GM12878 (cell line): ENCODE measurements at regions not wholly inside any gene's neighbourhood (a gene's known extent, or its start where the extent isn't known, plus 50 kb on each side); places are given as distances from the start of the nearest gene placed in this dataset.

ENCODE experiments used
- ATAC-seq: fragments of 200-7000 bp; cut with Tn5 transposase; 3 replicates; pipeline ENCODE4 v1.9.1; 2020; ENCODE audit warnings: mild to moderate bottlenecking, moderate library complexity
- BruUV-seq: library from RNA; stranded (reverse); fragments of 400-500 nt; replicated peaks from 2 replicates; lab custom pipeline; 2021; lab: Mats Ljungman, UMichigan
- CTCF ChIA-PET: fragments of 300-600 bp; sonication (Branson Sonifier 250); formaldehyde crosslinking; extraction: SDS; loops from one replicate; lab custom pipeline; 2021; ENCODE audit warnings: inconsistent platforms; lab: Yijun Ruan, JAX
- POLR2A ChIA-PET: fragments of 350-600 bp; formaldehyde crosslinking; extraction: SDS; loops from one replicate; lab custom pipeline; 2021; ENCODE audit warnings: inconsistent platforms; lab: Charles Lee
- RAD21 ChIA-PET: fragments of 300-600 bp; sonication (Branson Sonifier 250); formaldehyde crosslinking; loops from one replicate; lab custom pipeline; 2023; ENCODE audit warnings: antibody characterized with exemption; ENCODE audit not compliant: unreplicated experiment; lab: Charles Lee
- SMC1A ChIA-PET: fragments of 300-600 bp; sonication (Branson Sonifier 250); formaldehyde crosslinking; loops from one replicate; lab custom pipeline; 2023; ENCODE audit not compliant: unreplicated experiment, uncharacterized antibody; lab: Charles Lee
- DNase-seq: peaks from one replicate; pipeline ENCODE4 v3.0.0-alpha.2; 2011; ENCODE audit warnings: low read depth, low spot score
- FAIRE-seq: peaks from 3 replicates; lab custom pipeline; 2011; peaks lifted over from hg19 to GRCh38; lab: Jason Lieb, UNC
- H2AFZ ChIP-seq: 2 replicates; pipeline ENCODE4 v1.6.0; 2011; ENCODE audit warnings: low read depth, low read length, control low read depth; ENCODE audit not compliant: control insufficient read depth
- H3K27ac ChIP-seq: 2 replicates; pipeline ENCODE4 v1.5.1; 2011; ENCODE audit warnings: control low read depth; ENCODE audit not compliant: control insufficient read depth, insufficient read depth
- H3K27me3 ChIP-seq, 2 experiments: replicated peaks in 1 of 2; 2 replicates each; pipeline versions ENCODE4 v1.6.0 to v1.6.1; 2011; ENCODE audit warnings: low read length in 1 of 2; ENCODE audit not compliant: control insufficient read depth in 2 of 2, insufficient read depth in 2 of 2
- H3K36me3 ChIP-seq, 2 experiments: 2 replicates each; pipeline ENCODE4 v1.5.1; 2011; ENCODE audit warnings: low read length in 1 of 2; ENCODE audit not compliant: control insufficient read depth in 2 of 2, insufficient read depth in 2 of 2
- H3K4me1 ChIP-seq: 2 replicates; pipeline ENCODE4 v1.6.1; 2011; ENCODE audit warnings: mild to moderate bottlenecking, low read length, moderate library complexity, mixed read lengths; ENCODE audit not compliant: control insufficient read depth, insufficient read depth
- H3K4me2 ChIP-seq: 2 replicates; pipeline ENCODE4 v1.6.0; 2011; ENCODE audit warnings: control low read depth; ENCODE audit not compliant: control insufficient read depth, insufficient read depth
- H3K4me3 ChIP-seq: fragments of 200-600 bp; sonication (generic); 2 replicates; pipeline ENCODE4 v1.5.1; 2016
- H3K79me2 ChIP-seq: 2 replicates; pipeline ENCODE4 v1.6.0; 2011; ENCODE audit warnings: low read length; ENCODE audit not compliant: control insufficient read depth, insufficient read depth
- H3K9ac ChIP-seq: 2 replicates; pipeline ENCODE4 v1.8.0; 2011; ENCODE audit warnings: low read length, control low read depth, mixed read lengths; ENCODE audit not compliant: control insufficient read depth, insufficient read depth
- H3K9me3 ChIP-seq: replicated peaks from 3 replicates; pipeline ENCODE4 v1.5.1; 2011; ENCODE audit warnings: mild to moderate bottlenecking, low read length; ENCODE audit not compliant: control insufficient read depth, insufficient read depth
- H4K20me1 ChIP-seq: 2 replicates; pipeline ENCODE4 v1.6.0; 2011; ENCODE audit not compliant: control insufficient read depth, insufficient read depth
- BRCA1 ChIP-seq: IDR thresholded peaks from 2 replicates; pipeline ENCODE4 v1.6.1; 2011; ENCODE audit warnings: low read depth, low read length, improper control_type of control experiment
- CEBPZ ChIP-seq: fragments of 150-350 bp; IDR thresholded peaks from 2 replicates; pipeline ENCODE4 v1.6.1; 2016; ENCODE audit warnings: low read depth, low read length
- ESRRA ChIP-seq: IDR thresholded peaks from 2 replicates; pipeline ENCODE4 v1.6.1; 2012; ENCODE audit warnings: mild to moderate bottlenecking, low read length, improper control_type of control experiment
- HDGF ChIP-seq: fragments of 450-650 bp; IDR thresholded peaks from 2 replicates; pipeline ENCODE4 v1.6.1; 2016; ENCODE audit warnings: antibody characterized with exemption
- MYB ChIP-seq: fragments of 150-350 bp; IDR thresholded peaks from 2 replicates; pipeline ENCODE4 v1.6.1; 2014; ENCODE audit warnings: mild to moderate bottlenecking, low read depth, low read length, borderline replicate concordance
- NR2C1 ChIP-seq: fragments of 450-650 bp; IDR thresholded peaks from 2 replicates; pipeline ENCODE4 v1.6.1; 2017; ENCODE audit warnings: antibody characterized with exemption, mild to moderate bottlenecking, moderate library complexity
- RUNX3 ChIP-seq: IDR thresholded peaks from 2 replicates; pipeline ENCODE4 v1.6.1; 2012; ENCODE audit warnings: low read length, inconsistent platforms
- TCF3 ChIP-seq: IDR thresholded peaks from 2 replicates; pipeline ENCODE4 v1.6.1; 2012; ENCODE audit warnings: low read depth, mild to moderate bottlenecking, low read length, borderline replicate concordance; ENCODE audit not compliant: insufficient read depth
- WGBS: methylation state at CpG from one replicate; pipeline ENCODE4 v1.1.6; 2016; ENCODE audit warnings: low lambda C conversion rate; ENCODE audit not compliant: insufficient replicate concordance, insufficient coverage; ENCODE audit errors: missing lambda C conversion rate; 5-methylcytosine and 5-hydroxymethylcytosine counted together
- in situ Hi-C: fragments of 300-500 bp; cut with MboI; formaldehyde crosslinking; loops from 9 replicates; pipeline ENCODE4 v1.14.3; 2018; ENCODE audit warnings: mixed read lengths
- intact Hi-C: fragments of 100-400 bp; cut with micrococcal nuclease; formaldehyde crosslinking; loops from one replicate; pipeline ENCODE4 v1.14.2; 2022; ENCODE audit not compliant: unreplicated experiment

DNA sequence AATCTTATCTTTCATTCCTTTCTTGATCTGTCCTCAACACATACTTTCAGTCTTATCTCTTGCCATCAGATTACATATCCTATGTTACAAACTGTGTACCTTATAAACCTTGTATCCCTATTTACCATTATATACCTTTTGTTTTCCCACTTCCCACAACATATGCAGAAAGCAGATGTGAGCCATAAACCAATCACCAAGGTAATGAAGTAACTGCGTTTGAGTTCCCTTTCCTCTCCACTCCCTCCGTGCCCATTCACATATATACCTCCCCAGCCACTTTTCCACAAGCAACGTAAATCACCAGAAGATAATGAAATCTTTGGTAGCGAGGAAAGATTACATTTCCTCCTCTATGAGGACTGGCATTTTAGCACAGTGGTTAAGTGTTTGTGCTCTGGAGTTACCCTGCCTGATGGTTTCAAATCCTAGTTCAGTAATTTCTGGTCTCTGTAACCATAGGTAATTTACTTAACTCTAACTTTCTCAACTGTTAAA is 55.5 kb upstream of the PHF14 start:
- in situ Hi-C loops (no loop called here), intact Hi-C loops (loop anchor here (10.0 kb wide), 1 partner anchor 63 kb away; no protein-coding TSS in a partner anchor)
- H3K4me1 ChIP-seq = no peaks in the 10 kb centered on the region
- H3K36me3 ChIP-seq = no peaks in the 10 kb centered on the region
- DNase-seq = no peak
- H3K9me3 ChIP-seq = no peaks in the 10 kb centered on the region
- SMC1A ChIA-PET = no interaction called here
- no peak overlapping the region for H3K4me3 ChIP-seq
- TF ChIP-seq NR2C1 (no peak), CEBPZ (no peak), ESRRA (no peak), HDGF (no peak), BRCA1 (no peak), MYB (no peak), TCF3 (no peak), RUNX3 (no peak)
- TF ChIP-seq, all 136 proteins: peak for 0
- Histone ChIP-seq H2AFZ (no peak overlapping the region), H3K27ac (no peak overlapping the region), H3K4me2 (no peak overlapping the region), H3K79me2 (no peaks in the 10 kb centered on the region), H4K20me1 (no peaks in the 10 kb centered on the region), H3K9ac (no peak overlapping the region), H3K27me3 (no peaks in the 10 kb centered on the region; a peak in 1 of 4 replicates)
- no TSS peak for BruUV-seq
- WGBS = 41% methylated on average over 4 of the region's 4 CpGs
- no peak for FAIRE-seq
- POLR2A ChIA-PET = no interaction called here
- CTCF ChIA-PET = interaction anchor here (0.9 to 1.5 kb wide), 2 partner anchors 10 to 29 kb away, joined by 3 to 4 read pairs; no protein-coding TSS in a partner anchor
- RAD21 ChIA-PET = no interaction called here
- no peak for ATAC-seq
